Hypothalamus (tissue), 51 donors: ENCODE measurements at regions not wholly inside any gene's neighbourhood (a gene's known extent, or its start where the extent isn't known, plus 50 kb on each side); places are given as distances from the start of the nearest gene placed in this dataset.

Source experiments
- DNase-seq, 51 donors: peaks; one replicate each; lab custom pipeline; 2025; lab: John Stamatoyannopoulos, UW

DNA sequence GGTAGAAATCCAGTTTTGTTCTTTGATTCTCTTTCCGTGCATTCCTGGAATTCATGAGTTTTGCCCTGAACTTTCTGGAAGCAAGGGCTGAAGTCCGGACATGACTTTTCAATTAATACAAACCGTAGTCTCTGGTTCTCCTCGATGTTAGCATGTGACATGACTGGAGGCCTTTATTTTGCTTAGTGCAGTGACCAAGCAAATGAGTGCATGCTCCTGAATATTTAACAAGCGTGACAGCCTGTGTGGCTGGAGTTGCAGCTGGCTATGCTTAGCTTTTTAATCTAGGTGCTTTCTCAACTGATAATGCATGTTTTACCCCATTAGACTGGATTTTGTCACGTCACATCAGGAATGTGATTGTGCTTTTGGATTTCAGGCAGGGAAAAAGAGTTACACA is 302.1 kb downstream of the MAP2K6 start:
- DNase-seq = peak in 1 of 51 donors; percentile 3

DNA sequence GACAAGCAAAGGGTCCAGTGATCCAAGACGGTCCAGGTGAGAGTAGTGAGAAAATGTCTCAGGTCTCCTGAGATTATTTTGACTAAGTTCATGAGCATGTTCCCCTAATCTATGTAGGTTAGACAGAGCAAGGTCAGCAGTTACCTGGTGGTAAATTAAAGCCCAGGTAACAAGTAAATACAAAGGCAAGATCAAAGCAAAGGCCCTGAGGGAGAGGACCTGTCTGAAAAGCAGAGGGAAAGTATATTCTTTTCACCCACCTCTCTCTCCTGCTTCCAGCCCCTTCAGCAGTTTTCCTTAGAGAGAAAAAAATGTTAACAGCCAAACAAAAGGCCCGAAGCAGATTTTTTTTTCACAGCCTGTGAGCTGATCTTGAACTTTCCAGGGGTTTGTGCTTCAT is 302.7 kb downstream of the MAP2K6 start:
- DNase-seq = no peak

DNA sequence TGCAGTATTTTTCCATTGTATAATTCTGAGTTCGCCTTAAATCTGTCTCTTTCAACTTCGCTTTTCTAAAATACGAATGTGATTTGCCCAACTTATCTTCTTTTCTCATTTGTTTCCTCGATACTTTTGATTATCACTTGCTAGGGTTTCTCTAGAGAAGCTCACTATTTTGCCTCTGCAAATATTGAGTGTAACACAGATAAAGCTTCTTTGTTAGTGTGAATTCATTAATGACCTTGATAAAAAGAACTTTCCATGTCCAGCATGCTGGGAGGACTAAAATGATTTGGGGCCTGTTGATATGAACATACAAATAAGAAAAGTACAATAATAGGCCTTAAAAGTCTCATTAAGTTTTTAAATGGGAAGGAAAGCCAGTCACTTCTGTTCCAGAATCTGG is 303.3 kb downstream of the MAP2K6 start:
- DNase-seq = no peak

GRCh38 chr17:69719474-69720048 is 305.1 kb downstream of the MAP2K6 start:
- no peak for DNase-seq

DNA sequence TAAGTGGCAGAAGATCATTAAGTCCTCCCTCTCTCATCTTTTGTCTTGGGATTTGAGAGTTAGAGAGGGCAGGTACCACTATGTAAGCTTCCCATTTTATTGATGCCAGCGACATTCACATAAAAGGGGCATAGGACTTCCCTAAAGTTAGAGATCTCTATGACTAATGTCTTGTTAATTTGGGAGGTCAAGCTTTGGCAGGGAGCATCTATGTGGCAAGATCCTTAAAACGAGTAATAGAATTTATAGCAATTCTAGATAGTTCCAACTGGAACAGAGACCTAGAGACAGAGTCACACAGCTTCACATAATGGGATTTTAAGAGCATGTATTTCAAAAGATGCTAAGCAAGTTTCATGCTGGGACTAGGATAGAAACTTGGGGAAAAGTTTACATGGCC is 308.0 kb downstream of the MAP2K6 start:
- DNase-seq = no peak

GRCh38 chr17:69723316-69723715 is 308.8 kb downstream of the MAP2K6 start:
- DNase-seq = no peak

GRCh38 chr17:69723741-69724140 is 309.2 kb downstream of the MAP2K6 start:
- DNase-seq = no peak

GRCh38 chr17:69724238-69724637 is 309.7 kb downstream of the MAP2K6 start:
- DNase-seq = no peak

DNA sequence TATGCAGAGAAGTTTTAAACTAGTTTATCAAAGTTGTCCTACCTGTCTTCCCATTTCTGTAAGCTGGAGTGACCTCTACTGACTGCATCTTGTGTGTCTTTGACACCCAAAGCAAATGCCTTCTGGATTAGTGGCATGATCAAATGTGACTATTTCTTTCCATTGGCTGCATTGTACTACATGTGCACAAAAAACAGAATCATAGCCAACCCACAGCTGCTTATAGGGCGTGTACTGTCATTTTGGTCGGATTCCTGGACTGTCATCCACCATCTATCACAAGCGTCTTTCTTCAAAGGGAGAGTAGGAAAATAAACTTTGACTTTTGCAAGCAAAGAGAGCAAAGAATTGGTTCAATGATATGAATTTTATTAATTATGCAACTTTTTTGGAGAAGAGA is 310.6 kb downstream of the MAP2K6 start:
- DNase-seq = no peak

DNA sequence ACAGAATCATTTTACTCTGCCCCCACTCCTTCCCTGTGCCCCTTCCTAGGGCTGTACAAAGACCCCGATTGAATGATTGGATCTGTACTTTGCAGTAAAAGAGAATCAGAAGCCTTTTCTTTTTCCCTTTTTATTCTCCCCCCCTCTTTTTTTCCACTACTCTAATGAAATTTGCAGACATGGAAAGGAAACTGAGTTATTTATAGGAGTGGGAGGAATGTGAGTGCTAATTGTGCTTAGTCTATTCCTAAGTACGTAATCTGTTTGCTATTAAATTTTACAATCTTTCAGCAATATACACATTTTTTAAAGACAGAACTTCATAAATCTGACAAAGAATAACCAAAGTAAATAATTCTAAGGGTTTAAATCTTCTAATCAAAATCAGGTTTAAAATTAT is 314.3 kb downstream of the MAP2K6 start:
- no peak for DNase-seq

GRCh38 chr17:69729944-69730343 is 315.4 kb downstream of the MAP2K6 start:
- no peak for DNase-seq

DNA sequence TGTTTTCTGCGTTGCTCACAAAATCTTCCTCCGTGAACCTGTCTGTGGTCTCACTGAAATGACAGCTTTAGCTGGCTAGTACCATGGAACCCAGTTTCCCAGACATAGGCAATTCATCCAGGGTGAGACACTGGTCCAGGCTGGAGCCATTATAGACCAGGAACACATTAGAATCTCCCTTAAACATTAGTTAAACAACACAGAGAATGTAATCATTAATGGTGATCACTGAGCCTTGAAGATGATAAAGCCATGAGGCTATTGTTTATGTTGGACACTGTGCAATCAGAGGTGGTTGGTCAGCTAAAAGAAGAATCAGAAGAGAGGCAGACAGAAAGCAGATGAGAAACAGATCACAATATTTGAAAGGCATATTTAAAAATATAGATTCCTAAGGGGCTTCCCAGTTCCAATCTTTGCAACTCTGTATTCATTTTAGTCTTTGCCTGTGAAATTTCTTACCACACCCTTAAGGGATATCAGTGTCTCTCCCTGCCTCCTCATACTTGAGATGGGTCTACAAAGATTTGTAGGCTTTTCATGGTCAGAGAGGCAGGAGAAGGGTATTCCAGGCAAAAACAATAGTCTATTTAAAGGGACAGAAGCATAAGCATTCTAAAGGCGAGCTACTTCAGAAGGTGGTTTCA is 317.9 kb downstream of the MAP2K6 start:
- DNase-seq = no peak

GRCh38 chr17:69733171-69734012 is 318.9 kb downstream of the MAP2K6 start:
- peak in 3 of 51 donors; percentile 1 to 9 (median 3) for DNase-seq

GRCh38 chr17:69734656-69735055 is 320.2 kb downstream of the MAP2K6 start:
- no peak for DNase-seq

GRCh38 chr17:69735285-69735684 is 320.8 kb downstream of the MAP2K6 start:
- DNase-seq = no peak

DNA sequence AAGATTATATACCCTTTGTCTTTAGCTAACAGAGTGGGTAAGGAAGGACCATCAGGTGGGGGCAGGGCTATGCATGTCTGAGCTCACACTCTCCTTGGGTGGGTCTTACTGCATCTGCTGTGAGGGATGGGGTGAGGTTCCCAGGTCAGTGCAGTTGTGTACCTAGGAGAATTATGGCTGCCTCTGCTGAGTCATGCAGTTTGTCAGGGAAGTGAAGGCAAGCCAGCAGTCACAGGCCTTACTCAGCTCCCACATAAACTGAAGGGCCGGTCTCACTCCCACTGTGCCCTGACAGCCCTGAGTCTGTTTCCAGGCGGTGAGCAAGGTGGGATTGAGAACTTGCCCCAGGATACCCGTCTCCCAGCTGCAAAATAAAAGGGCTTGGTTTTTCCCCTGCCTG is 328.6 kb downstream of the MAP2K6 start:
- no peak for DNase-seq

GRCh38 chr17:69744512-69745070 is 330.1 kb downstream of the MAP2K6 start:
- no peak for DNase-seq

- DNase-seq = no peak
Observed at GRCh38 chr17:69749911-69750310, 325.1 kb upstream of the KCNJ16 start.

DNA sequence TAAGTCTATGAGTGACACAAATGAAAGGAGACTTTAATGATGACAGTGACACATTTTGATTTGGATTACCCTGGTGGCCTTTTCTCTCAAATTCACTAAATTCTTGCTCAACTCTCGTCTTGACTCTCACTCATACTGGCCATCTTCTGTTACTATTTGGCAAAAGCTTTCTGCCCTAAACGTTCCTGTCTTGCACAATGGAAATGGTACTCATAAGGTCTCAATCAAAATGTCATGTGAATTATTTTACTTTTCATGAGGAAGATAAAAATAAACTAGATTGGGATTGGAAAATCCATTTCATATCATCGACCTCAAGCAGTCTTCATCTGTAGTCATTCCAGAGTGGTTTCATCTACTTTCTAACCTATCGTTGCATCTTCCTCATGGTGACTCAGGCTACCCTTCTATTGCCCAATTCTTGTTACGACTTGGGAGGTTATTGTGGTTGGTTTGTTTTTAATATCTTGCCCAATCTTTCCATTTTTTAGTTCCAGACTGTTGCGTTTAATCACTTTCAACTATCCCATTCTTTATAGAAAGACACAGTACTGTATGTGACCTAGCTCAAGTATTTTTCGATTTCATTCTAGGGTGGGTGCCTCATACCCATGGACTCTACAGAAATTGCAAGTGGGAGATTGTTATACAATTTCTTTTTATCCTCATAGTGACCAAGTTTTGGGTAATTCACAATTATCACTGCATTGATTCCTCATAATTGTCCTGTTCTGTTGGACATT is 317.2 kb upstream of the KCNJ16 start:
- no peak for DNase-seq

- no peak for DNase-seq
Observed at GRCh38 chr17:69760562-69760961, 314.5 kb upstream of the KCNJ16 start.

DNA sequence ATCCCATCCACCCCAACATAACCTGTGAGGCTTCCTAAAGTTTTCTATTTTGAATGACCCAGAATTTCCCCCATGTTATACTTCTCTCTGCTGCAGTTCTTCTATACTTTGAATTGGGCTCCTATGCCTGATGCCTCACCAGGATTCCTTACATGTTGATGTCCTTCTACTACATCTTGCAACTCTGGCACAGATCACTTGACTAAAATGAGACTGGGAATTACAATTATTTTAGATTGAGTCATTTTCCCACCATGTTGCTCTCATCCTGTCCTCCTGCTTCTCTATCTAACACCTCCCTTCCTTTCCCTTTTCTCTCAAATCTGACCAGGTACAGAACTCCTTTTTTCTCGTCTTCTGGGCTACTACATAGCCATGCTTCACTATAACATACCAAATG is 314.0 kb upstream of the KCNJ16 start:
- DNase-seq = no peak
